Epithelial cell of esophagus (primary cell): ENCODE measurements at regions not wholly inside any gene's neighbourhood (a gene's known extent, or its start where the extent isn't known, plus 50 kb on each side); places are given as distances from the start of the nearest gene placed in this dataset.
A peak's percentile ranks its signal among the peaks of the same experiment; 100 is the strongest.

Experiments
- DNase-seq: peaks from one replicate; pipeline ENCODE4 v3.0.0; 2010; ENCODE audit warnings: low read depth
- H3K4me3 ChIP-seq: 2 replicates; pipeline ENCODE4 v1.5.1; 2011; ENCODE audit warnings: mild to moderate bottlenecking, low read length, control low read depth
- TF ChIP-seq, protein P1 (sequence below): IDR thresholded peaks from 2 replicates; pipeline ENCODE4 v1.5.1; 2011; ENCODE audit warnings: low read depth, mild to moderate bottlenecking, low read length, control low read depth, inconsistent platforms; ENCODE audit not compliant: insufficient read depth; ENCODE audit errors: missing control alignments

DNA sequence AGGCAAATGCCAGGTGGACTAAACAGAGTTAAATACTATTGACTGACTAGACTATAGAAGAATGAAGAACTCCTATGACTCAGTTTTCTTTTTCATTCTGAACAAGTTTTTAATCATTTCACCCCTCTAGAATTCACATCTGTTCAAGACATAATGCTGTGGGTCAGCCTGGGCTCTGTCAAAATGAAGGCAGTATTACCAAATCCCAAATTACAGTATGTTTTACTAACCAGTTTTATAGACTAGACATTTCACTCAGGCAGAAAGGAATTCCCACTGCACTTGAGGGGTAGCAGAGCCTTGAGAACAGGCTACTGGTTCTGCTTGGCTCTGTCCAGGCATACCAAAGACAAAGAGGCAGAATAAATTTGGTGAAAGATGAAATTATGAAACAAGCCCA, 511.7 kb downstream of the EPHA4 start:
- TF ChIP-seq, protein P1, sequence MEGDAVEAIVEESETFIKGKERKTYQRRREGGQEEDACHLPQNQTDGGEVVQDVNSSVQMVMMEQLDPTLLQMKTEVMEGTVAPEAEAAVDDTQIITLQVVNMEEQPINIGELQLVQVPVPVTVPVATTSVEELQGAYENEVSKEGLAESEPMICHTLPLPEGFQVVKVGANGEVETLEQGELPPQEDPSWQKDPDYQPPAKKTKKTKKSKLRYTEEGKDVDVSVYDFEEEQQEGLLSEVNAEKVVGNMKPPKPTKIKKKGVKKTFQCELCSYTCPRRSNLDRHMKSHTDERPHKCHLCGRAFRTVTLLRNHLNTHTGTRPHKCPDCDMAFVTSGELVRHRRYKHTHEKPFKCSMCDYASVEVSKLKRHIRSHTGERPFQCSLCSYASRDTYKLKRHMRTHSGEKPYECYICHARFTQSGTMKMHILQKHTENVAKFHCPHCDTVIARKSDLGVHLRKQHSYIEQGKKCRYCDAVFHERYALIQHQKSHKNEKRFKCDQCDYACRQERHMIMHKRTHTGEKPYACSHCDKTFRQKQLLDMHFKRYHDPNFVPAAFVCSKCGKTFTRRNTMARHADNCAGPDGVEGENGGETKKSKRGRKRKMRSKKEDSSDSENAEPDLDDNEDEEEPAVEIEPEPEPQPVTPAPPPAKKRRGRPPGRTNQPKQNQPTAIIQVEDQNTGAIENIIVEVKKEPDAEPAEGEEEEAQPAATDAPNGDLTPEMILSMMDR, result no peak
- no peak for DNase-seq
- H3K4me3 ChIP-seq, result no peak overlapping the region

DNA sequence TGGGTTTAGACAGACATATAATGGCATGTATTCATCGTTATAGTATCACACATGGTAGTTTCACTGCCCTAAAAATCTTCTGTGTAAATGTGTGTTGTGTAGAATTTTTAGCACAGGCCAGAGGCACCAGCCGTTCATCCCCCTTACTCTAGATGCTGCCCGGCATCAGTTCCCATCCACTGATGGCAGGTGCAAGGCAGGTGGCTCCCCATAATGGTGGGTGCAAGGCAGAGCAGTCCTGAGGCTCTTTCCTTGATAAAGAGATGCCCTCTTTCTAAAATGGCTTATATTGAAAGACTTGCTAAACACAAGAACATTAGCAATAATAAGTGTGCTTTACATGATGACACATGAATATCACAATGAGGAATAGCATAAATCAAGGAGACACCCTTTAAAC, 508.5 kb downstream of the EPHA4 start:
- TF ChIP-seq, protein P1, result no peak
- no peak for DNase-seq
- H3K4me3 ChIP-seq, result no peak overlapping the region

DNA sequence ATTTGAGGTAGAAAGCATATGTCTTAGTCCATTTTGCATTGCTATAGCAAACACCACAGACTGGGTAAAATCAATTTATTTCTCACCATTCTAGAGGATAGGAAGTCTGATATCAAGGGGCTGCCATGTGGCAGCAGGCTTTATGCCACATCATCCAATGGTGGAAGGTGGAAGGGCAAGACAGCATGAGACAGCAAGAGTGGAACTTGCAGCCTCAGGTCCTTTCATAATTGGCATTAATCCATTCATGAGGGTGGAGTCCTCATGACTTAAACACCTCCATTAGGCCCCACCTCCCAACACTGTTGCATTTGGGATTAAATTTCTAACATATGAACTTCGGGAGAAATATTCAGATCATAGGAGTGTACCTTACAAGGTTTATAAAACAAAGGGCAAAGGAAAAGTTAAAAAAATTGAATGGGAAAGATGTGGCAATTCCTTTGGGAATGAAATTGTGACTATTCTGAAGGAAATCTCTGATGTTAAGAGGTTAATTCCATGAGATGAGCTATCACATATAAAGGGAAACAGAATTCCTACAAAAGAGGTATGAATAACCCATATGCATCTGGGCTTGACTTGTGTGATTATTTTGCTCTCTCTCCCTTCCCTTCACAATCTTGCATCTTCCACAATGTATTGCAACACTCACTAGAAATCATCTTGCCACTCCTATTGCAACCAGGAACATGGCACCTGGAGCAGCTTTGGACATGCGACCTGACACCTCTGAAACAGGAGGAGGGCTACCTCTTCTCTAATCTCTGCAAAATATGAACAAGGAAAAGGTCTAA, 507.8 kb downstream of the EPHA4 start:
- peak; percentile 48 for DNase-seq
- TF ChIP-seq, protein P1, result no peak
- H3K4me3 ChIP-seq, result no peak overlapping the region

DNA sequence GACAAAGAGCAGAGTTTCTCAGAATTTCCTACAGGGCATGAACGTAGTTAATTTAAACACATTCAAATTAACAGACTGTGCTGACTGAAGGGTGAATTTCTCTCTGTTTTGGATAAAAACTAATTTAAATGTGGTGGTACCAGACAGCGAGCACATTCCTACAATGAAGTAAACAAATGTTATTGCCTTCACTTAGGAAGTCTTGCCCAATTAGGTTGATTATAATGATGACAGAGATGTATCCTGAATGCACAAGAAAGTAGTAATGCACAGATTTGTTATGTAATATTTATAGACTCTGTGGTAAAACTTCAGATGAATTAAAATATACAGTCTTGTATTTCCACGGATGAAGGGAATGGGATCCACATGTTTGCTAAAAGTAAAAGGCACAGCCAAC, 507.2 kb downstream of the EPHA4 start:
- DNase-seq, result no peak
- TF ChIP-seq, protein P1, result no peak
- no peak overlapping the region for H3K4me3 ChIP-seq

DNA sequence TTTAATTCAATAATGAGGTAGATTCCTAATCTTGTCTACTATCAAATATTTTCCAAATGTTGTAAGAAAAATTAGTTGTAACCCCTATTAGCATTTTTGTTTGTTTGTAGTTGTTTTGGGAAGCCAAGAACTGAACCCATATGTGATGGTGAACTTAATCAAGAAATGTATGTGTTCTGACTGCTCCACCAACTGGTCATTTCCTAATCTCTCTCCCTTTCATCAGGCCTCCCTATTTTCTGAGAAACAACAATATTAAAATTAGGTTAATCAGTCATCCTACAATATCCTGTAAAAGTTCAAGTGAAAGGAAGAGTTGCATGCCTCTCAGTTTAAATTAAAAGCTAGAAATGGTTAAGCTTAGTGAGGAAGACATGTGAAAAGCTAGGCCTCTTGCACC, 504.0 kb downstream of the EPHA4 start:
- TF ChIP-seq, protein P1, result peak; percentile 23
- DNase-seq, result peak; percentile 11
- H3K4me3 ChIP-seq, result no peak overlapping the region

DNA sequence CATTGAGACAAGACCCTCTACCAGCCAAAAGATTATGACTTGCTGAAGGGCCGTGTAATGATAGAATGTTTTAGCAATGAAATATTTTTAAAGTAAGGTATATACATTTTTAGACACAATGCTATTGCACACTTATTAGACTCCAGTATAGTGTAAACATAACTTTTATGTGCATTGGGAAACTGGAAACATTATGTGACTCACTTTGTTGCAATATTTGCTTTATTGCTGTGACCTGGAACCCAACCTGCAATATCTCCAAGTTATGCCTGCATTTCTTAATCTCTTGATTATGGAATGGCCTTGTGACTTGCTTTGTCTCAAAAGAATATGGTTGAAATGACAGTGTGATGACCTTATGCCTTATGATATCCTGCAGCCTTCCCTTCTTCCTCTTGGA, 502.0 kb downstream of the EPHA4 start:
- peak; percentile 37 for DNase-seq
- no peak overlapping the region for H3K4me3 ChIP-seq
- TF ChIP-seq, protein P1, result no peak
